ENCODE measurements at regions not wholly inside any gene's neighbourhood (a gene's known extent, or its start where the extent isn't known, plus 50 kb on each side); places are given as distances from the start of the nearest gene placed in this dataset.

GRCh38 chr2:16851126-16851525 is 185.5 kb upstream of the CYRIA start:
- H3K4me3 ChIP-seq (ENCODE audit: insufficient read length, low read depth): no peak overlapping the region
- H3K36me3 ChIP-seq (ENCODE audit: insufficient read depth, insufficient read length, low read length): no peaks in the 10 kb centered on the region
- no peak overlapping the region for H3K9ac ChIP-seq (ENCODE audit: insufficient read length, low read depth)
- H3K9me3 ChIP-seq (ENCODE audit: insufficient read depth, low read length): no peaks in the 10 kb centered on the region
- TF ChIP-seq ZNF274 (IDR thresholded peaks at IDR 0.05; ENCODE audit: low read depth, low read length) (no peak), SUZ12 (IDR thresholded peaks at IDR 0.05; ENCODE audit: extremely low read depth, insufficient read depth, insufficient read length) (no peak), YY1 (IDR thresholded peaks at IDR 0.05; ENCODE audit: insufficient read depth, insufficient read length) (no peak)
- DNase-seq (ENCODE audit: low read depth, low spot score): no peak
- H3K27me3 ChIP-seq (ENCODE audit: insufficient read depth, insufficient read length): no peaks in the 10 kb centered on the region
- H3K4me1 ChIP-seq (ENCODE audit: insufficient read depth, insufficient read length): no peaks in the 10 kb centered on the region

GRCh38 chr2:16840496-16841172 is 175.0 kb upstream of the CYRIA start:
- no peaks in the 10 kb centered on the region for H3K4me1 ChIP-seq (ENCODE audit: insufficient read depth, insufficient read length)
- no peak overlapping the region for H3K4me3 ChIP-seq (ENCODE audit: insufficient read length, low read depth)
- no peak for TF ChIP-seq SUZ12 (IDR thresholded peaks at IDR 0.05; ENCODE audit: extremely low read depth, insufficient read depth, insufficient read length)
- TF ChIP-seq ZNF274 (IDR thresholded peaks at IDR 0.05; ENCODE audit: low read depth, low read length): no peak
- no peak for TF ChIP-seq YY1 (IDR thresholded peaks at IDR 0.05; ENCODE audit: insufficient read depth, insufficient read length)
- no peaks in the 10 kb centered on the region for H3K36me3 ChIP-seq (ENCODE audit: insufficient read depth, insufficient read length, low read length)
- H3K9me3 ChIP-seq (ENCODE audit: insufficient read depth, low read length): no peaks in the 10 kb centered on the region
- no peak overlapping the region for H3K9ac ChIP-seq (ENCODE audit: insufficient read length, low read depth)
- no peaks in the 10 kb centered on the region for H3K27me3 ChIP-seq (ENCODE audit: insufficient read depth, insufficient read length)
- DNase-seq (ENCODE audit: low read depth, low spot score): no peak

GRCh38 chr2:16832910-16833309 is 167.3 kb upstream of the CYRIA start:
- TF ChIP-seq ZNF274 (IDR thresholded peaks at IDR 0.05; ENCODE audit: low read depth, low read length) (no peak), YY1 (IDR thresholded peaks at IDR 0.05; ENCODE audit: insufficient read depth, insufficient read length) (no peak), SUZ12 (IDR thresholded peaks at IDR 0.05; ENCODE audit: extremely low read depth, insufficient read depth, insufficient read length) (no peak)
- Histone ChIP-seq H3K9ac (ENCODE audit: insufficient read length, low read depth) (no peak overlapping the region), H3K27me3 (ENCODE audit: insufficient read depth, insufficient read length) (no peaks in the 10 kb centered on the region), H3K4me3 (ENCODE audit: insufficient read length, low read depth) (no peak overlapping the region), H3K9me3 (ENCODE audit: insufficient read depth, low read length) (no peaks in the 10 kb centered on the region), H3K36me3 (ENCODE audit: insufficient read depth, insufficient read length, low read length) (no peaks in the 10 kb centered on the region), H3K4me1 (ENCODE audit: insufficient read depth, insufficient read length) (no peaks in the 10 kb centered on the region)
- DNase-seq (ENCODE audit: low read depth, low spot score): no peak

DNA sequence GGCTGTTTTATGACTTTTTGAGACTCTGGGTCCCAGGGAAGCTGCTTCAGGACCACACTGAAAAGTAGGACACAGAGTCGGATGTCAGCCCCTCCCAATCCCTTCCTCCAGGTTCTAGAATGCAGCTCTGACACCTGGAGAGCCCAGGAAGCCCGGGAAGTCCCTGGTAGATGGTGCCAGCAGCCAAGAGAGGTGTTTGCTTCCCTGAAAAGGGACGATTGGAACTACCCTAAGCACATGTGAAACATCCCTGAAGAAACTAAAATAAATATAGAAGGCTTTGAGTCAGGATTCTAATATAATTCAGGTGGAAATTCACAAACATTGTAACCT is 163.2 kb upstream of the CYRIA start:
- Histone ChIP-seq H3K9me3 (ENCODE audit: insufficient read depth, low read length) (no peaks in the 10 kb centered on the region), H3K36me3 (ENCODE audit: insufficient read depth, insufficient read length, low read length) (no peaks in the 10 kb centered on the region), H3K4me1 (ENCODE audit: insufficient read depth, insufficient read length) (no peaks in the 10 kb centered on the region), H3K4me3 (ENCODE audit: insufficient read length, low read depth) (no peak overlapping the region), H3K9ac (ENCODE audit: insufficient read length, low read depth) (no peak overlapping the region), H3K27me3 (ENCODE audit: insufficient read depth, insufficient read length) (no peaks in the 10 kb centered on the region)
- no peak for TF ChIP-seq YY1 (IDR thresholded peaks at IDR 0.05; ENCODE audit: insufficient read depth, insufficient read length)
- TF ChIP-seq SUZ12 (IDR thresholded peaks at IDR 0.05; ENCODE audit: extremely low read depth, insufficient read depth, insufficient read length): no peak
- TF ChIP-seq ZNF274 (IDR thresholded peaks at IDR 0.05; ENCODE audit: low read depth, low read length): no peak
- DNase-seq (ENCODE audit: low read depth, low spot score): no peak

GRCh38 chr2:16828044-16828827 is 162.6 kb upstream of the CYRIA start:
- Histone ChIP-seq H3K27me3 (ENCODE audit: insufficient read depth, insufficient read length) (no peaks in the 10 kb centered on the region), H3K9me3 (ENCODE audit: insufficient read depth, low read length) (no peaks in the 10 kb centered on the region), H3K9ac (ENCODE audit: insufficient read length, low read depth) (no peak overlapping the region), H3K4me3 (ENCODE audit: insufficient read length, low read depth) (no peak overlapping the region), H3K4me1 (ENCODE audit: insufficient read depth, insufficient read length) (no peaks in the 10 kb centered on the region), H3K36me3 (ENCODE audit: insufficient read depth, insufficient read length, low read length) (no peaks in the 10 kb centered on the region)
- no peak for DNase-seq (ENCODE audit: low read depth, low spot score)
- TF ChIP-seq ZNF274 (IDR thresholded peaks at IDR 0.05; ENCODE audit: low read depth, low read length) (no peak), YY1 (IDR thresholded peaks at IDR 0.05; ENCODE audit: insufficient read depth, insufficient read length) (no peak), SUZ12 (IDR thresholded peaks at IDR 0.05; ENCODE audit: extremely low read depth, insufficient read depth, insufficient read length) (no peak)

- Histone ChIP-seq H3K36me3 (ENCODE audit: insufficient read depth, insufficient read length, low read length) (no peaks in the 10 kb centered on the region), H3K9ac (ENCODE audit: insufficient read length, low read depth) (no peak overlapping the region), H3K9me3 (ENCODE audit: insufficient read depth, low read length) (no peaks in the 10 kb centered on the region), H3K4me1 (ENCODE audit: insufficient read depth, insufficient read length) (no peaks in the 10 kb centered on the region), H3K4me3 (ENCODE audit: insufficient read length, low read depth) (no peak overlapping the region), H3K27me3 (ENCODE audit: insufficient read depth, insufficient read length) (no peaks in the 10 kb centered on the region)
- no peak for TF ChIP-seq SUZ12 (IDR thresholded peaks at IDR 0.05; ENCODE audit: extremely low read depth, insufficient read depth, insufficient read length)
- TF ChIP-seq ZNF274 (IDR thresholded peaks at IDR 0.05; ENCODE audit: low read depth, low read length): no peak
- no peak for TF ChIP-seq YY1 (IDR thresholded peaks at IDR 0.05; ENCODE audit: insufficient read depth, insufficient read length)
- DNase-seq (ENCODE audit: low read depth, low spot score): no peak
These were observed 158.8 kb upstream of the CYRIA start for GRCh38 chr2:16824472-16824871.

GRCh38 chr2:16821692-16822091 is 156.1 kb upstream of the CYRIA start:
- no peaks in the 10 kb centered on the region for H3K4me1 ChIP-seq (ENCODE audit: insufficient read depth, insufficient read length)
- H3K36me3 ChIP-seq (ENCODE audit: insufficient read depth, insufficient read length, low read length): no peaks in the 10 kb centered on the region
- no peak overlapping the region for H3K9ac ChIP-seq (ENCODE audit: insufficient read length, low read depth)
- H3K4me3 ChIP-seq (ENCODE audit: insufficient read length, low read depth): no peak overlapping the region
- H3K27me3 ChIP-seq (ENCODE audit: insufficient read depth, insufficient read length): no peaks in the 10 kb centered on the region
- no peaks in the 10 kb centered on the region for H3K9me3 ChIP-seq (ENCODE audit: insufficient read depth, low read length)
- TF ChIP-seq YY1 (IDR thresholded peaks at IDR 0.05; ENCODE audit: insufficient read depth, insufficient read length) (no peak), SUZ12 (IDR thresholded peaks at IDR 0.05; ENCODE audit: extremely low read depth, insufficient read depth, insufficient read length) (no peak), ZNF274 (IDR thresholded peaks at IDR 0.05; ENCODE audit: low read depth, low read length) (no peak)
- DNase-seq (ENCODE audit: low read depth, low spot score): no peak

Data from NT2/D1 (cell line).